Aorta (tissue), 5 donors: ENCODE measurements at regions not wholly inside any gene's neighbourhood (a gene's known extent, or its start where the extent isn't known, plus 50 kb on each side); places are given as distances from the start of the nearest gene placed in this dataset.

ENCODE experiments used
- ATAC-seq: fragments of 200-7000 bp; cut with Tn5 transposase; one replicate; pipeline ENCODE4 v1.9.1; 2022; ENCODE audit warnings: moderate library complexity; ENCODE audit not compliant: low FRiP score
- DNase-seq, 2 donors: peaks; one replicate each; pipeline ENCODE4 v3.0.0-alpha.2; 2020
- H3K27ac ChIP-seq, 2 donors: one replicate each; pipeline ENCODE4 v1.5.1; 2013; ENCODE audit warnings: low read length in 2 of 2, mild to moderate bottlenecking in 2 of 2, moderate library complexity in 2 of 2, control low read depth in 1 of 2, inconsistent platforms in 1 of 2, low read depth in 1 of 2
- H3K27me3 ChIP-seq, 2 donors: one replicate each; pipeline ENCODE4 v1.6.1; 2013; ENCODE audit warnings: control low read depth in 1 of 2, low read length in 1 of 2, mild to moderate bottlenecking in 1 of 2, moderate library complexity in 1 of 2; ENCODE audit not compliant: insufficient read depth in 2 of 2, control insufficient read depth in 1 of 2
- H3K36me3 ChIP-seq, 2 donors: one replicate each; pipeline ENCODE4 v1.6.1; 2013; ENCODE audit warnings: control low read depth in 1 of 2, low read length in 1 of 2, mild to moderate bottlenecking in 1 of 2; ENCODE audit not compliant: insufficient read depth in 2 of 2, control insufficient read depth in 1 of 2
- H3K4me1 ChIP-seq, 2 donors: one replicate each; pipeline ENCODE4 v1.6.1; 2013; ENCODE audit warnings: low read length in 2 of 2, control low read depth in 1 of 2, mild to moderate bottlenecking in 1 of 2, moderate library complexity in 1 of 2; ENCODE audit not compliant: insufficient read depth in 2 of 2, control insufficient read depth in 1 of 2
- H3K4me3 ChIP-seq, 2 donors: one replicate each; pipeline ENCODE4 v1.5.1; 2013; ENCODE audit warnings: low read length in 2 of 2, control low read depth in 1 of 2, mild to moderate bottlenecking in 1 of 2
- H3K9me3 ChIP-seq: one replicate; pipeline ENCODE4 v1.6.1; 2013; ENCODE audit warnings: mild to moderate bottlenecking, low read length; ENCODE audit not compliant: control insufficient read depth
- WGBS, 2 donors: extraction: QIAGEN DNeasy Blood & Tissue Kit; methylation state at CpG; one replicate each; pipeline ENCODE4 v1.1.7; 2013; 5-methylcytosine and 5-hydroxymethylcytosine counted together
- intact Hi-C, 2 donors: fragments of 100-400 bp; cut with DNase I; formaldehyde crosslinking; loops; one replicate each; pipeline versions ENCODE4 v1.14.2 to v1.15.0; 2022
- donor health status: healthy with polysubstance abuse.
- donor health status: Bipolar disorder and iron deficiency.
- donor health status: DM: no; HTN: no; CAD: no.
- donor health status: DM: no; HTN: no; CAD: no.
- donor health status: DM: yes; HTN: yes; CAD: no.

DNA sequence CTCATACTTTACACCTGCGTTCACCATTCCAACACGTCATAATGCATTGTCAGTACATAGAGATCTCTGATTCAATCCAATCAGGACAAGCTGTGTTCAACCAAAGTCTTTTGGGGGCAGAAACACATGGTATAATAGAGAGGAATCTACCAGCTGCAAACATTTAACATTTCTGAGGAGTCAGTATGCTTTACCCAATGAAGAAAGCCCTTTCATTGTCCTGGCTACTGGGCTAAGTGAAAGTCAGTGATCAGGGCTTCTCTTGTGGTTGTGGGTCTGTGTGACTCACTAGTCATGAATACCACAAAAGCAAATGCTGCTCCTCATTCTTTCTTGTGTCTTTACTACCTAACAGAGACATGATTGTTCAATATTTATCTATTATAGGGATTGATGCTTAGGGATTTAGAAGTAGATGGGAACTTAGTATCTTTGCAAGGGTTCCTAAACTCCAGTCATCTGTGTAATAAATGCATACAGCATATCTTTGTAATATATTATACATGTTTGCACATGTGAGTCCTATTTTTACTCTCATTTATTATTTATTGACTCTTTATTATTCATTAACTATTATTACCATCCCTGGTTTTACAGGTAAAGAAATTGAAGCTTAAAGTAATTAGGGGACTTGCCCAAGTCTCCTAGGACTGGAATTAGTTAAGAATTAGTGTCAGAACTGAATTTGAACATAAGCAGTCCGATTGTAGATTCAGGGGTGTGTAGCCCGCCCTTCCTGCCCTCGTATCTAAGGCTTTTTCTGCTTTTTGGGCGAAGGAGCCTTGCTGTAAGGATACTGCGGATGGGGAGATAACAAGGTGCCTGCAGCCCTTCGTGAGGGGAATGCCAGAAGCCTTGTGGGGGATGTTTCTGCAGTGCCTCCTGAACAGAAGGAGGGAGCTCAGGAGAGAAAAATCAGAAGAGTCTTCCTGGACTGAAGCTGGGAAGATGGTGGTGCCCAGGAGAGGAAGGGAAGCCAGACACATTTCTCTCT is 353.1 kb upstream of the BOD1L1 start:
- 86 to 87% methylated on average over 8 of the region's 8 CpGs for WGBS, 2 donors
- ATAC-seq (no peak), DNase-seq (no peak)
- H3K27me3 ChIP-seq: no peaks in the 10 kb centered on the region
- intact Hi-C loops: no loop called here
- H3K4me3 ChIP-seq: no peak overlapping the region
- H3K27ac ChIP-seq: no peak overlapping the region
- no peaks in the 10 kb centered on the region for H3K36me3 ChIP-seq
- no peaks in the 10 kb centered on the region for H3K9me3 ChIP-seq
- peaks cover 2 to 3% of the 10 kb centered on the region in 2 donors for H3K4me1 ChIP-seq

GRCh38 chr4:13981499-13981898 is 354.0 kb upstream of the BOD1L1 start:
- Histone ChIP-seq H3K9me3 (no peaks in the 10 kb centered on the region), H3K27me3 (no peaks in the 10 kb centered on the region), H3K36me3 (no peaks in the 10 kb centered on the region), H3K4me1 (peaks cover 2 to 5% of the 10 kb centered on the region in 2 donors), H3K27ac (no peak overlapping the region), H3K4me3 (no peak overlapping the region)
- intact Hi-C loops: no loop called here
- 84 to 87% methylated on average over 8 of the region's 8 CpGs for WGBS, 2 donors
- no peak for ATAC-seq
- no peak for DNase-seq

- Histone ChIP-seq H3K4me3 (no peak overlapping the region), H3K9me3 (no peaks in the 10 kb centered on the region), H3K27ac (no peak overlapping the region), H3K27me3 (no peaks in the 10 kb centered on the region), H3K36me3 (no peaks in the 10 kb centered on the region), H3K4me1 (peaks cover 2 to 5% of the 10 kb centered on the region in 2 donors)
- WGBS, 2 donors: 66 to 68% methylated on average over 5 of the region's 5 CpGs
- DNase-seq (no peak), ATAC-seq (no peak)
- intact Hi-C loops: no loop called here
Measured at GRCh38 chr4:13982010-13982409, 354.5 kb upstream of the BOD1L1 start.

- no peak overlapping the region for H3K27ac ChIP-seq
- H3K36me3 ChIP-seq: no peaks in the 10 kb centered on the region
- intact Hi-C loops: no loop called here
- no peak overlapping the region for H3K4me3 ChIP-seq
- no peak for DNase-seq
- no peaks in the 10 kb centered on the region for H3K27me3 ChIP-seq
- WGBS, 2 donors: 86 to 87% methylated on average over 3 of the region's 3 CpGs
- H3K9me3 ChIP-seq: no peaks in the 10 kb centered on the region
- peaks cover 2 to 6% of the 10 kb centered on the region in 2 donors for H3K4me1 ChIP-seq
- no peak for ATAC-seq
Measured at GRCh38 chr4:13983189-13983790, 355.8 kb upstream of the BOD1L1 start.

- Histone ChIP-seq H3K27me3 (no peaks in the 10 kb centered on the region), H3K27ac (peak overlapping the region in 1 of 2 donors; percentile 64), H3K4me1 (peaks cover 4 to 9% of the 10 kb centered on the region in 2 donors), H3K9me3 (no peaks in the 10 kb centered on the region), H3K36me3 (no peaks in the 10 kb centered on the region), H3K4me3 (no peak overlapping the region)
- DNase-seq: no peak
- intact Hi-C loops: loop anchor here in 1 of 2 donors (5.0 kb wide), 1 partner anchor 78 kb away; no protein-coding TSS in a partner anchor
- ATAC-seq: no peak
- 10 to 21% methylated on average over 3 of the region's 3 CpGs for WGBS, 2 donors
Measured at GRCh38 chr4:13984991-13985800, 357.7 kb upstream of the BOD1L1 start.

DNA sequence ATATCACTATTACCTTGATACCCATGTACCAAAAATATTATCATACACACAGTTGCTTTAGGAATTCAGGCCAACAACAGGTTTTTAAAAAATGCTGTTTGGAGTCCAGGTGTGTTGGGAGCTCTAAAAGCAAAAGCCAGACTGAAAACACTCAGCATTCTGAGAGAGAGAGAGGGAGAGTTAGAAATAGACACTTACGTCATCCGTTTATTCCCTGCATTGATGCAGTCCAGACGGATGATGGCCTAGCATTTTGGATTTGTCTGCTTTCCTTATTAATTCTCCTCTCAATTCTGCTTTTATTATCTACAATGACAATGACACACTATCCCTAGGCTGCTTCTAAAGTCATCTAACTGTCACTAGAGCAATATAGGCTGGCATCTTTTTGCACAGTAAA is 358.3 kb upstream of the BOD1L1 start:
- H3K27ac ChIP-seq: no peak overlapping the region
- no peak overlapping the region for H3K4me3 ChIP-seq
- WGBS, 2 donors: 35 to 42% methylated on average over 3 of the region's 3 CpGs
- DNase-seq: no peak
- intact Hi-C loops: loop anchor here in 1 of 2 donors (5.0 kb wide), 1 partner anchor 79 kb away; no protein-coding TSS in a partner anchor
- H3K9me3 ChIP-seq: no peaks in the 10 kb centered on the region
- peaks cover 4 to 9% of the 10 kb centered on the region in 2 donors for H3K4me1 ChIP-seq
- no peak for ATAC-seq
- H3K36me3 ChIP-seq: no peaks in the 10 kb centered on the region
- no peaks in the 10 kb centered on the region for H3K27me3 ChIP-seq

- intact Hi-C loops: loop anchor here in 1 of 2 donors (5.0 kb wide), 1 partner anchor 79 kb away; no protein-coding TSS in a partner anchor
- no peak for ATAC-seq
- Histone ChIP-seq H3K9me3 (no peaks in the 10 kb centered on the region), H3K27me3 (no peaks in the 10 kb centered on the region), H3K36me3 (no peaks in the 10 kb centered on the region), H3K4me1 (peaks cover 4 to 9% of the 10 kb centered on the region in 2 donors), H3K27ac (no peak overlapping the region), H3K4me3 (no peak overlapping the region)
- DNase-seq: no peak
- WGBS, 2 donors: 60 to 65% methylated on average over 4 of the region's 4 CpGs
Measured at GRCh38 chr4:13986548-13986947, 359.0 kb upstream of the BOD1L1 start.
